ENCODE measurements at regions not wholly inside any gene's neighbourhood (a gene's known extent, or its start where the extent isn't known, plus 50 kb on each side); places are given as distances from the start of the nearest gene placed in this dataset.
"Not testable (repeated sequence)": the region's sequence is repeated elsewhere in the genome, so short reads cannot be mapped to it uniquely, and the experiment has no call there.

GRCh38 chr2:215729985-215730620, 283.2 kb downstream of the MREG start:
- no peak for TF ChIP-seq ZNF274 (IDR thresholded peaks at IDR 0.05; ENCODE audit: low read depth, low read length)
- H3K4me3 ChIP-seq (ENCODE audit: low read length), result no peak overlapping the region

- H3K4me3 ChIP-seq (ENCODE audit: low read length), result no peak overlapping the region
- no peak for TF ChIP-seq ZNF274 (IDR thresholded peaks at IDR 0.05; ENCODE audit: low read depth, low read length)
Measured at GRCh38 chr2:215728504-215729065, 284.8 kb downstream of the MREG start.

GRCh38 chr2:215727507-215728503, 285.5 kb downstream of the MREG start:
- TF ChIP-seq ZNF274 (IDR thresholded peaks at IDR 0.05; ENCODE audit: low read depth, low read length), result no peak
- H3K4me3 ChIP-seq (ENCODE audit: low read length), result no peak overlapping the region

GRCh38 chr2:215726070-215726469, 287.3 kb downstream of the MREG start:
- no peak for TF ChIP-seq ZNF274 (IDR thresholded peaks at IDR 0.05; ENCODE audit: low read depth, low read length)

GRCh38 chr2:215724146-215724545, 288.3 kb upstream of the FN1 start:
- no peak overlapping the region for H3K4me3 ChIP-seq (ENCODE audit: low read length)
- no peak for TF ChIP-seq ZNF274 (IDR thresholded peaks at IDR 0.05; ENCODE audit: low read depth, low read length)

More at GRCh38 chr2:215726070-215726469, 287.3 kb downstream of the MREG start:
- H3K4me3 ChIP-seq (ENCODE audit: low read length), result no peak overlapping the region

- TF ChIP-seq ZNF274 (IDR thresholded peaks at IDR 0.05; ENCODE audit: low read depth, low read length), result no peak
Measured at GRCh38 chr2:215723631-215724011, 287.8 kb upstream of the FN1 start.

GRCh38 chr2:215722986-215723630, 287.2 kb upstream of the FN1 start:
- H3K4me3 ChIP-seq (ENCODE audit: low read length), result no peak overlapping the region
- no peak for TF ChIP-seq ZNF274 (IDR thresholded peaks at IDR 0.05; ENCODE audit: low read depth, low read length)

More at GRCh38 chr2:215723631-215724011, 287.8 kb upstream of the FN1 start:
- no peak overlapping the region for H3K4me3 ChIP-seq (ENCODE audit: low read length)

- H3K4me3 ChIP-seq (ENCODE audit: low read length), result no peak overlapping the region
- TF ChIP-seq ZNF274 (IDR thresholded peaks at IDR 0.05; ENCODE audit: low read depth, low read length), result no peak
Measured at GRCh38 chr2:215722125-215722524, 286.3 kb upstream of the FN1 start.

GRCh38 chr2:215721515-215721914, 285.6 kb upstream of the FN1 start:
- not testable (repeated sequence) for H3K4me3 ChIP-seq (ENCODE audit: low read length)

- no peak overlapping the region for H3K4me3 ChIP-seq (ENCODE audit: low read length)
- no peak for TF ChIP-seq ZNF274 (IDR thresholded peaks at IDR 0.05; ENCODE audit: low read depth, low read length)
Measured at GRCh38 chr2:215718890-215719289, 283.0 kb upstream of the FN1 start.

GRCh38 chr2:215718436-215718835, 282.6 kb upstream of the FN1 start:
- H3K4me3 ChIP-seq (ENCODE audit: low read length), result no peak overlapping the region
- no peak for TF ChIP-seq ZNF274 (IDR thresholded peaks at IDR 0.05; ENCODE audit: low read depth, low read length)

GRCh38 chr2:215717501-215718381, 281.9 kb upstream of the FN1 start:
- H3K4me3 ChIP-seq (ENCODE audit: low read length), result no peak overlapping the region

GRCh38 chr2:215716956-215717355, 281.1 kb upstream of the FN1 start:
- no peak for TF ChIP-seq ZNF274 (IDR thresholded peaks at IDR 0.05; ENCODE audit: low read depth, low read length)
- H3K4me3 ChIP-seq (ENCODE audit: low read length), result no peak overlapping the region

More at GRCh38 chr2:215717501-215718381, 281.9 kb upstream of the FN1 start:
- no peak for TF ChIP-seq ZNF274 (IDR thresholded peaks at IDR 0.05; ENCODE audit: low read depth, low read length)
